CD14-positive monocyte (primary cell): ENCODE measurements at regions not wholly inside any gene's neighbourhood (a gene's known extent, or its start where the extent isn't known, plus 50 kb on each side); places are given as distances from the start of the nearest gene placed in this dataset.

Source experiments
- DNase-seq, 3 donors: peaks; one replicate each; pipeline ENCODE4 v3.0.0-alpha.2; 2011 to 2022
- H2AFZ ChIP-seq: 2 replicates; pipeline ENCODE4 v1.6.0; 2012; ENCODE audit warnings: mild to moderate bottlenecking, low read depth, low read length, inconsistent platforms; ENCODE audit not compliant: insufficient read depth, poor library complexity, severe bottlenecking
- H3K27ac ChIP-seq, 2 donors: 1 replicate in 1 of 2; 2 replicates in 1 of 2; pipeline ENCODE4 v1.5.1; 2012 to 2013; ENCODE audit warnings: low read length in 2 of 2, control low read depth in 1 of 2, inconsistent platforms in 1 of 2, low read depth in 1 of 2, mild to moderate bottlenecking in 1 of 2
- H3K27me3 ChIP-seq, 2 donors: one replicate each; pipeline versions ENCODE4 v1.6.0 to v1.6.1; 2011 to 2013; ENCODE audit warnings: low read length in 2 of 2; ENCODE audit not compliant: control insufficient read depth in 2 of 2, insufficient read depth in 2 of 2
- H3K36me3 ChIP-seq, 2 donors: replicated peaks in 1 of 2; 1 replicate in 1 of 2; 2 replicates in 1 of 2; pipeline versions ENCODE4 v1.5.1 to v1.6.1; 2012 to 2013; ENCODE audit warnings: low read length in 2 of 2, control low read depth in 1 of 2, inconsistent platforms in 1 of 2, mild to moderate bottlenecking in 1 of 2; ENCODE audit not compliant: insufficient read depth in 2 of 2, control insufficient read depth in 1 of 2
- H3K4me1 ChIP-seq, 2 donors: 1 replicate in 1 of 2; 2 replicates in 1 of 2; pipeline versions ENCODE4 v1.5.1 to v1.6.1; 2012 to 2013; ENCODE audit warnings: low read length in 2 of 2, control low read depth in 1 of 2, inconsistent platforms in 1 of 2, mild to moderate bottlenecking in 1 of 2, moderate library complexity in 1 of 2; ENCODE audit not compliant: insufficient read depth in 2 of 2, control insufficient read depth in 1 of 2
- H3K4me2 ChIP-seq: replicated peaks from 2 replicates; pipeline ENCODE3; 2012; ENCODE audit warnings: low read length, moderate library complexity, mild to moderate bottlenecking; ENCODE audit not compliant: poor library complexity, severe bottlenecking; ENCODE audit errors: extremely low read depth
- H3K4me3 ChIP-seq, 3 experiments: fragments of 200-600 bp in 1 of 3; sonication (generic) in 1 of 3; replicated peaks in 1 of 3; 1 replicate in 2 of 3; 2 replicates in 1 of 3; pipeline ENCODE4 v1.5.1; 2011 to 2013; ENCODE audit warnings: low read length in 3 of 3, mild to moderate bottlenecking in 3 of 3, control low read depth in 2 of 3, low read depth in 2 of 3, inconsistent platforms in 1 of 3, moderate library complexity in 1 of 3
- H3K79me2 ChIP-seq: 2 replicates; pipeline ENCODE4 v1.6.0; 2012; ENCODE audit warnings: mild to moderate bottlenecking, control low read depth, inconsistent platforms, low read length, moderate library complexity; ENCODE audit not compliant: insufficient read depth
- H3K9ac ChIP-seq: 2 replicates; pipeline ENCODE4 v1.6.0; 2017; ENCODE audit warnings: low read length, mild to moderate bottlenecking; ENCODE audit not compliant: insufficient read depth, poor library complexity, severe bottlenecking
- H3K9me3 ChIP-seq, 2 donors: replicated peaks in 1 of 2; 1 replicate in 1 of 2; 2 replicates in 1 of 2; pipeline versions ENCODE4 v1.5.1 to v1.6.1; 2012 to 2013; ENCODE audit warnings: low read length in 2 of 2, control low read depth in 1 of 2; ENCODE audit not compliant: control insufficient read depth in 1 of 2, insufficient read depth in 1 of 2
- H4K20me1 ChIP-seq: 2 replicates; pipeline ENCODE4 v1.6.0; 2012; ENCODE audit warnings: mild to moderate bottlenecking, low read length, control low read depth, moderate library complexity; ENCODE audit not compliant: insufficient read depth
- H3K27ac Mint-ChIP-seq, 7 donors: one replicate each; pipeline ENCODE4 v1.8.0; 2020; ENCODE audit warnings: mild to moderate bottlenecking in 7 of 7, mixed read lengths in 7 of 7, moderate library complexity in 6 of 7, inconsistent platforms in 2 of 7
- H3K27me3 Mint-ChIP-seq, 3 donors: one replicate each; pipeline ENCODE4 v1.8.0; 2021 to 2022; ENCODE audit warnings: low read depth in 3 of 3, mild to moderate bottlenecking in 3 of 3, mixed read lengths in 3 of 3, moderate library complexity in 3 of 3, inconsistent platforms in 1 of 3
- H3K36me3 Mint-ChIP-seq, 2 donors: one replicate each; pipeline ENCODE4 v1.8.0; 2020; ENCODE audit warnings: mixed read lengths in 2 of 2, inconsistent platforms in 1 of 2, mild to moderate bottlenecking in 1 of 2
- H3K4me1 Mint-ChIP-seq: one replicate; pipeline ENCODE4 v1.8.0; 2020; ENCODE audit warnings: mild to moderate bottlenecking, mixed read lengths
- H3K4me3 Mint-ChIP-seq, 2 donors: one replicate each; pipeline ENCODE4 v1.8.0; 2020; ENCODE audit warnings: mild to moderate bottlenecking in 2 of 2, mixed read lengths in 2 of 2, moderate library complexity in 1 of 2
- H3K9me3 Mint-ChIP-seq, 7 donors: one replicate each; pipeline ENCODE4 v1.8.0; 2020 to 2022; ENCODE audit warnings: mixed read lengths in 7 of 7, mild to moderate bottlenecking in 6 of 7, moderate library complexity in 6 of 7, inconsistent platforms in 2 of 7
- CTCF ChIP-seq: fragments of 200-600 bp; IDR thresholded peaks from one replicate; pipeline ENCODE4 v1.8.0; 2022; ENCODE audit warnings: antibody characterized with exemption, mild to moderate bottlenecking
- WGBS: methylation state at CpG from one replicate; pipeline ENCODE4 v1.1.5; 2013; ENCODE audit warnings: missing lambda C conversion rate; ENCODE audit not compliant: insufficient coverage; 5-methylcytosine and 5-hydroxymethylcytosine counted together
- intact Hi-C, 2 donors: fragments of 100-400 bp; cut with micrococcal nuclease; formaldehyde crosslinking; loops; one replicate each; pipeline versions ENCODE4 v1.15.0 to v1.15.1; 2023

- H3K9me3 ChIP-seq, result peaks cover 2 to 30% of the 10 kb centered on the region in 2 donors
- no peaks in the 10 kb centered on the region for H3K36me3 ChIP-seq
- Mint-ChIP-seq H3K27me3 (peaks cover 0 to 2% (median 0%) of the 10 kb centered on the region in 3 donors), H3K36me3 (no peaks in the 10 kb centered on the region), H3K9me3 (peaks cover 0 to 25% (median 11%) of the 10 kb centered on the region in 7 donors), H3K27ac (no peak overlapping the region), H3K4me1 (no peaks in the 10 kb centered on the region), H3K4me3 (no peak overlapping the region)
- 84% methylated on average over 9 of the region's 10 CpGs for WGBS
- no peak overlapping the region for H3K4me2 ChIP-seq
- H4K20me1 ChIP-seq, result no peaks in the 10 kb centered on the region
- H3K4me1 ChIP-seq, result no peaks in the 10 kb centered on the region
- H3K9ac ChIP-seq, result no peak overlapping the region
- H2AFZ ChIP-seq, result no peak overlapping the region
- intact Hi-C loops, result no loop called here
- no peak overlapping the region for H3K4me3 ChIP-seq
- TF ChIP-seq CTCF, result no peak
- DNase-seq, result no peak
- H3K79me2 ChIP-seq, result no peaks in the 10 kb centered on the region
- no peak overlapping the region for H3K27ac ChIP-seq
- H3K27me3 ChIP-seq, result no peaks in the 10 kb centered on the region
Measured at GRCh38 chr5:5628866-5629606, 206.6 kb downstream of the ICE1 start.

- no peak overlapping the region for H3K4me3 ChIP-seq
- no peak for DNase-seq
- H3K4me1 ChIP-seq, result no peaks in the 10 kb centered on the region
- Mint-ChIP-seq H3K27ac (no peak overlapping the region), H3K36me3 (no peaks in the 10 kb centered on the region), H3K4me1 (no peaks in the 10 kb centered on the region), H3K9me3 (peaks cover 3 to 25% (median 14%) of the 10 kb centered on the region in 7 donors), H3K27me3 (peaks cover 0 to 2% (median 0%) of the 10 kb centered on the region in 3 donors), H3K4me3 (no peak overlapping the region)
- no peaks in the 10 kb centered on the region for H3K36me3 ChIP-seq
- H3K9me3 ChIP-seq, result peaks cover 14 to 35% of the 10 kb centered on the region in 2 donors
- no peaks in the 10 kb centered on the region for H3K27me3 ChIP-seq
- H3K9ac ChIP-seq, result no peak overlapping the region
- no peak overlapping the region for H3K4me2 ChIP-seq
- TF ChIP-seq CTCF, result no peak
- no peaks in the 10 kb centered on the region for H3K79me2 ChIP-seq
- no CpG with 5 or more reads among the region's 1 CpG for WGBS
- H4K20me1 ChIP-seq, result no peaks in the 10 kb centered on the region
- intact Hi-C loops, result no loop called here
- no peak overlapping the region for H2AFZ ChIP-seq
- no peak overlapping the region for H3K27ac ChIP-seq
Measured at GRCh38 chr5:5626412-5626811, 203.9 kb downstream of the ICE1 start.
